ENCODE measurements at regions not wholly inside any gene's neighbourhood (a gene's known extent, or its start where the extent isn't known, plus 50 kb on each side); places are given as distances from the start of the nearest gene placed in this dataset.

GRCh38 chr21:32102426-32102825 is 176.4 kb downstream of the MIS18A start:
- TF ChIP-seq CTCF (IDR thresholded peaks at IDR 0.05) (no peak), POLR2A (IDR thresholded peaks at IDR 0.05) (no peak)
- WGBS, 2 donors: 70 to 80% methylated on average over 1 of the region's 1 CpG
- no peaks in the 10 kb centered on the region for H3K4me1 ChIP-seq
- no peak overlapping the region for H3K27ac ChIP-seq
- DNase-seq: no peak
- intact Hi-C loops (cut with DNase I): no loop called here
- H3K4me3 ChIP-seq: no peak overlapping the region
- H3K27me3 ChIP-seq: no peaks in the 10 kb centered on the region
- no peaks in the 10 kb centered on the region for H3K36me3 ChIP-seq (replicated peaks in 1 of 2; ENCODE audit: insufficient read depth in 1 of 2, low read depth in 2 of 2)
- no peaks in the 10 kb centered on the region for H3K9me3 ChIP-seq
- no peak for ATAC-seq

GRCh38 chr21:32101277-32101676 is 177.6 kb downstream of the MIS18A start:
- whole genome bisulfite sequencing, 2 donors: 60 to 65% methylated on average over 3 of the region's 3 CpGs

GRCh38 chr21:32100423-32100822 is 178.4 kb downstream of the MIS18A start:
- ATAC-seq (no peak), DNase-seq (no peak)
- WGBS, 2 donors: 59 to 74% methylated on average over 5 of the region's 5 CpGs

More at GRCh38 chr21:32101277-32101676, 177.6 kb downstream of the MIS18A start:
- Histone ChIP-seq H3K27ac (no peak overlapping the region), H3K27me3 (no peaks in the 10 kb centered on the region), H3K36me3 (replicated peaks in 1 of 2; ENCODE audit: insufficient read depth in 1 of 2, low read depth in 2 of 2) (no peaks in the 10 kb centered on the region), H3K9me3 (no peaks in the 10 kb centered on the region), H3K4me3 (no peak overlapping the region), H3K4me1 (no peaks in the 10 kb centered on the region)
- no peak for TF ChIP-seq CTCF (IDR thresholded peaks at IDR 0.05)
- no peak for TF ChIP-seq POLR2A (IDR thresholded peaks at IDR 0.05)
- no peak for ATAC-seq
- DNase-seq: no peak
- intact Hi-C loops (cut with DNase I): no loop called here

GRCh38 chr21:32099812-32100416 is 178.9 kb downstream of the MIS18A start:
- no peak overlapping the region for H3K27ac ChIP-seq
- H3K27me3 ChIP-seq: no peaks in the 10 kb centered on the region
- WGBS, 2 donors: 62 to 70% methylated on average over 5 of the region's 5 CpGs
- DNase-seq: no peak
- no peak overlapping the region for H3K4me3 ChIP-seq
- intact Hi-C loops (cut with DNase I): no loop called here
- H3K9me3 ChIP-seq: no peaks in the 10 kb centered on the region
- H3K4me1 ChIP-seq: no peaks in the 10 kb centered on the region
- no peak for ATAC-seq
- no peak for TF ChIP-seq CTCF (IDR thresholded peaks at IDR 0.05)
- TF ChIP-seq POLR2A (IDR thresholded peaks at IDR 0.05): no peak
- no peaks in the 10 kb centered on the region for H3K36me3 ChIP-seq (replicated peaks in 1 of 2; ENCODE audit: insufficient read depth in 1 of 2, low read depth in 2 of 2)

More at GRCh38 chr21:32100423-32100822, 178.4 kb downstream of the MIS18A start:
- no peak for TF ChIP-seq POLR2A (IDR thresholded peaks at IDR 0.05)
- TF ChIP-seq CTCF (IDR thresholded peaks at IDR 0.05): no peak
- intact Hi-C loops (cut with DNase I): no loop called here
- H3K27ac ChIP-seq: no peak overlapping the region
- H3K27me3 ChIP-seq: no peaks in the 10 kb centered on the region
- H3K4me1 ChIP-seq: no peaks in the 10 kb centered on the region
- no peaks in the 10 kb centered on the region for H3K36me3 ChIP-seq (replicated peaks in 1 of 2; ENCODE audit: insufficient read depth in 1 of 2, low read depth in 2 of 2)
- H3K9me3 ChIP-seq: no peaks in the 10 kb centered on the region
- H3K4me3 ChIP-seq: no peak overlapping the region

GRCh38 chr21:32096411-32096810 is 182.4 kb downstream of the MIS18A start:
- H3K27ac ChIP-seq: no peak overlapping the region
- H3K36me3 ChIP-seq (replicated peaks in 1 of 2; ENCODE audit: insufficient read depth in 1 of 2, low read depth in 2 of 2): no peaks in the 10 kb centered on the region
- H3K4me3 ChIP-seq: no peak overlapping the region
- intact Hi-C loops (cut with DNase I): no loop called here
- TF ChIP-seq CTCF (IDR thresholded peaks at IDR 0.05) (no peak), POLR2A (IDR thresholded peaks at IDR 0.05) (no peak)
- 23 to 42% methylated on average over 3 of the region's 3 CpGs for WGBS, 2 donors
- no peak for ATAC-seq
- no peaks in the 10 kb centered on the region for H3K4me1 ChIP-seq
- H3K27me3 ChIP-seq: no peaks in the 10 kb centered on the region
- no peak for DNase-seq
- H3K9me3 ChIP-seq: no peaks in the 10 kb centered on the region
